ENCODE measurements at regions not wholly inside any gene's neighbourhood (a gene's known extent, or its start where the extent isn't known, plus 50 kb on each side); places are given as distances from the start of the nearest gene placed in this dataset.

DNA sequence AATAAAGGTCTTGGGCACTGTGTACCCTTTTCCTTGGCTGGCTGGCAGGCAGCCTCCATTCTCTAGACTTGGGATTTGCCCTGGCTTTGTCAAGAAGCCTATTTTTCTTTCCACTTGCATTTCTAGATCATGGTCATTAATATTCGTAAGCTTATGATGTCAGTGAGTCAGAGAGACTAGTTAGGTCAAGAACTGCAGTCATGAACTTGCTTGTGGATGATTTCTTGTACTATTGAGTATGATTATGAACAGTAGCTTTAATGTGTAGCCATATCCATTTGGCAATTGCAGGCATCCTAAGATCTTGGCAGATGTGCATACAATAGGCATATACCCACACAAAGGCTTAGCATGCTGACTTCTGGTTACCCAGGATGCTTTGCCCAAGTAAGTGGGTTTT lies 186.8 kb upstream of the CLINT1 start:
- TF ChIP-seq, protein P1, sequence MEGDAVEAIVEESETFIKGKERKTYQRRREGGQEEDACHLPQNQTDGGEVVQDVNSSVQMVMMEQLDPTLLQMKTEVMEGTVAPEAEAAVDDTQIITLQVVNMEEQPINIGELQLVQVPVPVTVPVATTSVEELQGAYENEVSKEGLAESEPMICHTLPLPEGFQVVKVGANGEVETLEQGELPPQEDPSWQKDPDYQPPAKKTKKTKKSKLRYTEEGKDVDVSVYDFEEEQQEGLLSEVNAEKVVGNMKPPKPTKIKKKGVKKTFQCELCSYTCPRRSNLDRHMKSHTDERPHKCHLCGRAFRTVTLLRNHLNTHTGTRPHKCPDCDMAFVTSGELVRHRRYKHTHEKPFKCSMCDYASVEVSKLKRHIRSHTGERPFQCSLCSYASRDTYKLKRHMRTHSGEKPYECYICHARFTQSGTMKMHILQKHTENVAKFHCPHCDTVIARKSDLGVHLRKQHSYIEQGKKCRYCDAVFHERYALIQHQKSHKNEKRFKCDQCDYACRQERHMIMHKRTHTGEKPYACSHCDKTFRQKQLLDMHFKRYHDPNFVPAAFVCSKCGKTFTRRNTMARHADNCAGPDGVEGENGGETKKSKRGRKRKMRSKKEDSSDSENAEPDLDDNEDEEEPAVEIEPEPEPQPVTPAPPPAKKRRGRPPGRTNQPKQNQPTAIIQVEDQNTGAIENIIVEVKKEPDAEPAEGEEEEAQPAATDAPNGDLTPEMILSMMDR (IDR thresholded peaks at IDR 0.05; ENCODE audit: low read length): no peak
- no peak for TF ChIP-seq EZH2 (IDR thresholded peaks at IDR 0.05; ENCODE audit: borderline replicate concordance, low read length)
